ENCODE measurements at regions not wholly inside any gene's neighbourhood (a gene's known extent, or its start where the extent isn't known, plus 50 kb on each side); places are given as distances from the start of the nearest gene placed in this dataset.
"Not testable (repeated sequence)": the region's sequence is repeated elsewhere in the genome, so short reads cannot be mapped to it uniquely, and the experiment has no call there.

GRCh38 chr7:152913492-152913891 lies 153.9 kb downstream of the ACTR3B start:
- Histone ChIP-seq H3F3A (ENCODE audit: insufficient read depth, low read length, poor library complexity, severe bottlenecking) (no peaks in the 10 kb centered on the region), H3K4me3 (ENCODE audit: low read length) (no peak overlapping the region), H2AFZ (ENCODE audit: low read depth, low read length) (no peak overlapping the region), H3K9me2 (ENCODE audit: insufficient read depth, low read length) (no peaks in the 10 kb centered on the region), H3K9ac (ENCODE audit: low read length) (no peak overlapping the region), H3K27me3 (ENCODE audit: insufficient read depth, low read depth, low read length) (no peaks in the 10 kb centered on the region), H3K27ac (ENCODE audit: low read length) (no peak overlapping the region), H3K79me2 (replicated peaks; ENCODE audit: insufficient read depth, low read length) (no peaks in the 10 kb centered on the region), H3K4me2 (ENCODE audit: low read length) (no peak overlapping the region), H3K9me3 (ENCODE audit: low read length) (no peaks in the 10 kb centered on the region), H4K20me1 (ENCODE audit: insufficient read depth) (no peaks in the 10 kb centered on the region), H3K36me3 (ENCODE audit: insufficient read depth, low read length) (peaks cover 4% of the 10 kb centered on the region)
- no peak for TF ChIP-seq POLR2AphosphoS5 (IDR thresholded peaks at IDR 0.05)
- no peak for TF ChIP-seq TAF1 (IDR thresholded peaks at IDR 0.05; ENCODE audit: low read depth)
- TF ChIP-seq MXI1 (conservative IDR thresholded peaks at IDR 0.05; ENCODE audit: poor library complexity, severe bottlenecking), result no peak
- TF ChIP-seq EZH2 (IDR thresholded peaks at IDR 0.05; ENCODE audit: borderline replicate concordance, insufficient read depth, low read length, poor library complexity, severe bottlenecking), result no peak
- TF ChIP-seq EP300 (conservative IDR thresholded peaks at IDR 0.05; ENCODE audit: poor library complexity, severe bottlenecking), result no peak
- no peak for TF ChIP-seq SMC3 (conservative IDR thresholded peaks at IDR 0.05; ENCODE audit: poor library complexity)
- TF ChIP-seq, protein P1, sequence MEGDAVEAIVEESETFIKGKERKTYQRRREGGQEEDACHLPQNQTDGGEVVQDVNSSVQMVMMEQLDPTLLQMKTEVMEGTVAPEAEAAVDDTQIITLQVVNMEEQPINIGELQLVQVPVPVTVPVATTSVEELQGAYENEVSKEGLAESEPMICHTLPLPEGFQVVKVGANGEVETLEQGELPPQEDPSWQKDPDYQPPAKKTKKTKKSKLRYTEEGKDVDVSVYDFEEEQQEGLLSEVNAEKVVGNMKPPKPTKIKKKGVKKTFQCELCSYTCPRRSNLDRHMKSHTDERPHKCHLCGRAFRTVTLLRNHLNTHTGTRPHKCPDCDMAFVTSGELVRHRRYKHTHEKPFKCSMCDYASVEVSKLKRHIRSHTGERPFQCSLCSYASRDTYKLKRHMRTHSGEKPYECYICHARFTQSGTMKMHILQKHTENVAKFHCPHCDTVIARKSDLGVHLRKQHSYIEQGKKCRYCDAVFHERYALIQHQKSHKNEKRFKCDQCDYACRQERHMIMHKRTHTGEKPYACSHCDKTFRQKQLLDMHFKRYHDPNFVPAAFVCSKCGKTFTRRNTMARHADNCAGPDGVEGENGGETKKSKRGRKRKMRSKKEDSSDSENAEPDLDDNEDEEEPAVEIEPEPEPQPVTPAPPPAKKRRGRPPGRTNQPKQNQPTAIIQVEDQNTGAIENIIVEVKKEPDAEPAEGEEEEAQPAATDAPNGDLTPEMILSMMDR (IDR thresholded peaks at IDR 0.05; ENCODE audit: poor library complexity, severe bottlenecking), result no peak
- TF ChIP-seq RAD21 (conservative IDR thresholded peaks at IDR 0.05), result no peak
- no peak for TF ChIP-seq REST (IDR thresholded peaks at IDR 0.05; ENCODE audit: borderline replicate concordance)

DNA sequence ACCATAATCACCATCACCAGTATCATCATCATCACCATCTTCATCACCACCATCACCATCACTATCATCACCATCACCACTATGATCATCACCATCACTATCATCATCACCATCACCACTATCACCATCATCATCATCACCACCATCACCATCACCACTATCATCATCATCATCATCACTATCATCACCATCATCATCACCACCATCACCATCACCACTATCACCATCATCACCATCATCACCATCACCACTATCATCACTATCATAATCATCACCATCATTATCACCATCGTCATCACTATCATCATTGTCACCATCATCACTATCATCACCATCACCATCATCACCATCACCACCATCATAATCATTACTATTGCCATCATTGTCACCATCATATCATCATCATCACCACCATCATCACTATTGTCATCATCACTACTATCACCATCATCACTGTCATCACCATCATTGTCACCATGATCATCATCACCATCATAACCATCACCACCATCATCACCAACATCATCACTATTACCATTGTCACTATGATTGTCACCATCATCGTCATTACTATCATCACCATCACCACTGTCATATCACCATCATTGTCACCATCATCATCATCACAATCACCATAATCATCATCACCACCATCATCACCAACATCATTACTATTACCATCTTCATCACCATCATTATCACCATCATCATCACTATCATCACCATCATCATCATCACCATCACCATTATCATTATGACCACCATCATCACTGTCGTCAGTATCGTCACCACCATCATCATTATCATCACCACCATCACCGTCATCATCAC lies 154.7 kb downstream of the ACTR3B start:
- Histone ChIP-seq H3K36me3 (ENCODE audit: insufficient read depth, low read length) (peaks cover 4% of the 10 kb centered on the region), H3K4me2 (ENCODE audit: low read length) (no peak overlapping the region), H3F3A (ENCODE audit: insufficient read depth, low read length, poor library complexity, severe bottlenecking) (no peaks in the 10 kb centered on the region), H3K4me3 (ENCODE audit: low read length) (no peak overlapping the region), H2AFZ (ENCODE audit: low read depth, low read length) (no peak overlapping the region), H3K9ac (ENCODE audit: low read length) (no peak overlapping the region), H3K27ac (ENCODE audit: low read length) (no peak overlapping the region), H3K9me2 (ENCODE audit: insufficient read depth, low read length) (no peaks in the 10 kb centered on the region), H3K79me2 (replicated peaks; ENCODE audit: insufficient read depth, low read length) (no peaks in the 10 kb centered on the region), H4K20me1 (ENCODE audit: insufficient read depth) (no peaks in the 10 kb centered on the region), H3K9me3 (ENCODE audit: low read length) (no peaks in the 10 kb centered on the region), H3K27me3 (ENCODE audit: insufficient read depth, low read depth, low read length) (no peaks in the 10 kb centered on the region)
- TF ChIP-seq SMC3 (conservative IDR thresholded peaks at IDR 0.05; ENCODE audit: poor library complexity), result no peak
- no peak for TF ChIP-seq MXI1 (conservative IDR thresholded peaks at IDR 0.05; ENCODE audit: poor library complexity, severe bottlenecking)
- no peak for TF ChIP-seq RAD21 (conservative IDR thresholded peaks at IDR 0.05)
- no peak for TF ChIP-seq REST (IDR thresholded peaks at IDR 0.05; ENCODE audit: borderline replicate concordance)
- no peak for TF ChIP-seq TAF1 (IDR thresholded peaks at IDR 0.05; ENCODE audit: low read depth)
- TF ChIP-seq POLR2AphosphoS5 (IDR thresholded peaks at IDR 0.05), result no peak
- TF ChIP-seq, protein P1 (IDR thresholded peaks at IDR 0.05; ENCODE audit: poor library complexity, severe bottlenecking), result no peak
- no peak for TF ChIP-seq EP300 (conservative IDR thresholded peaks at IDR 0.05; ENCODE audit: poor library complexity, severe bottlenecking)
- no peak for TF ChIP-seq EZH2 (IDR thresholded peaks at IDR 0.05; ENCODE audit: borderline replicate concordance, insufficient read depth, low read length, poor library complexity, severe bottlenecking)

DNA sequence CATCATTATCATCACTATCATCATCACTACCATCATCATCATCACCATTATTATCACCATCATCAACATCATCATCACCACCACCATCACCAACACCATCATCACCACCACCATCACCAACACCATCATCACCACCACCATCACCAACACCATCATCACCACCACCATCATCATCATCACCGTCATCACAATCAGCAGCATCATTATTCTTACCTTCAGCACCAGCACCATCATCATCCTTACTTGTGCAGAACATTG lies 155.2 kb downstream of the ACTR3B start:
- not testable (repeated sequence) for H3K9ac ChIP-seq (ENCODE audit: low read length); H3K27ac ChIP-seq (ENCODE audit: low read length); H3F3A ChIP-seq (ENCODE audit: insufficient read depth, low read length, poor library complexity, severe bottlenecking); H4K20me1 ChIP-seq (ENCODE audit: insufficient read depth); H3K79me2 ChIP-seq (replicated peaks; ENCODE audit: insufficient read depth, low read length); H3K9me3 ChIP-seq (ENCODE audit: low read length); H3K27me3 ChIP-seq (ENCODE audit: insufficient read depth, low read depth, low read length); H3K4me3 ChIP-seq (ENCODE audit: low read length); H3K4me2 ChIP-seq (ENCODE audit: low read length); H3K36me3 ChIP-seq (ENCODE audit: insufficient read depth, low read length); H3K9me2 ChIP-seq (ENCODE audit: insufficient read depth, low read length); H2AFZ ChIP-seq (ENCODE audit: low read depth, low read length)
